ENCODE measurements at regions not wholly inside any gene's neighbourhood (a gene's known extent, or its start where the extent isn't known, plus 50 kb on each side); places are given as distances from the start of the nearest gene placed in this dataset.
"Not testable (repeated sequence)": the region's sequence is repeated elsewhere in the genome, so short reads cannot be mapped to it uniquely, and the experiment has no call there.

DNA sequence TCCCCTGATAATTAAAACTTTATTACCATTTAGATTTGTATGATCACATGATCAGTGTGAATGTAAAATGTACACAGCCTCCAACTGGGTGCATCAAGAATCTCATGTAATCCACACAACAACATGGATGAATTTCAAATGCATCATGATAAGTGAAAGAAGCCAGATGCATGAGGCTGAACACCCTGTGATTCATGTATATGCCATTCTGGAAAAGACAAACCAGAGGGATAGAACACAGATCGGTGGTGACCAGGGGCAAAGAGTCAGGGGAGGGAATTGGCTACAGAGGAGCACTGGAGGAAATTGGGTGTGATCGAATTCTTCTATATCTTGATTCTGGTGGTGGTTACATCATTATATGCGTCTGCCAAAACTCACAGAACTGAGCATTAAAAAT, 170.7 kb upstream of the SLC24A3 start:
- no peaks in the 10 kb centered on the region for H3K36me3 Mint-ChIP-seq (ENCODE audit: insufficient read depth)
- DNase-seq, result no peak
- H3K4me3 Mint-ChIP-seq, result no peak overlapping the region
- H3K27ac Mint-ChIP-seq, result no peak overlapping the region
- H3K9me3 Mint-ChIP-seq, result no peaks in the 10 kb centered on the region
- no peak for ATAC-seq (replicated peaks)
- H3K27me3 Mint-ChIP-seq, result peaks cover 14 to 23% of the 10 kb centered on the region in 2 donors
- H3K4me1 Mint-ChIP-seq (ENCODE audit: low read depth in 2 of 2), result no peaks in the 10 kb centered on the region

DNA sequence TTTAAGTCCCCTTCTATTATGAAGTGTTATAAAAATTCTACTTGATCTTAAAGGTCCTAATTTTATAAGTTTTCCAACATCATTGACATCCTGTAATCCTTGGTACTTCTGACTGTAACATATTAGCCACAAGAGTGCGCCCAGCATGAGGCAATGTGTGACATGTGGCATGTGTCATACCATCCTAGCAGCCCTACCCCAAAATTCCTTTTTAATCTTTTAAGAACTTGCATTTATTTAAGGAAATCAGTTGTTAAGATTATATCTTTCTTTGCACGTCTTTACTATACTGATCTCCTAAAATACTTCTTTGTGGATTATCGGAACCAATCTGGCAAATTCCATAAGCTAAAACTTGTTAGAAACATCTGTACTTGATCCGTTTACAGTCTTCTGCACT, 167.1 kb upstream of the SLC24A3 start:
- DNase-seq (no peak), ATAC-seq (replicated peaks) (no peak)
- Mint-ChIP-seq H3K4me1 (ENCODE audit: low read depth in 2 of 2) (no peaks in the 10 kb centered on the region), H3K9me3 (no peaks in the 10 kb centered on the region), H3K36me3 (ENCODE audit: insufficient read depth) (no peaks in the 10 kb centered on the region), H3K27ac (no peak overlapping the region), H3K27me3 (peaks cover 14 to 23% of the 10 kb centered on the region in 2 donors), H3K4me3 (no peak overlapping the region)

DNA sequence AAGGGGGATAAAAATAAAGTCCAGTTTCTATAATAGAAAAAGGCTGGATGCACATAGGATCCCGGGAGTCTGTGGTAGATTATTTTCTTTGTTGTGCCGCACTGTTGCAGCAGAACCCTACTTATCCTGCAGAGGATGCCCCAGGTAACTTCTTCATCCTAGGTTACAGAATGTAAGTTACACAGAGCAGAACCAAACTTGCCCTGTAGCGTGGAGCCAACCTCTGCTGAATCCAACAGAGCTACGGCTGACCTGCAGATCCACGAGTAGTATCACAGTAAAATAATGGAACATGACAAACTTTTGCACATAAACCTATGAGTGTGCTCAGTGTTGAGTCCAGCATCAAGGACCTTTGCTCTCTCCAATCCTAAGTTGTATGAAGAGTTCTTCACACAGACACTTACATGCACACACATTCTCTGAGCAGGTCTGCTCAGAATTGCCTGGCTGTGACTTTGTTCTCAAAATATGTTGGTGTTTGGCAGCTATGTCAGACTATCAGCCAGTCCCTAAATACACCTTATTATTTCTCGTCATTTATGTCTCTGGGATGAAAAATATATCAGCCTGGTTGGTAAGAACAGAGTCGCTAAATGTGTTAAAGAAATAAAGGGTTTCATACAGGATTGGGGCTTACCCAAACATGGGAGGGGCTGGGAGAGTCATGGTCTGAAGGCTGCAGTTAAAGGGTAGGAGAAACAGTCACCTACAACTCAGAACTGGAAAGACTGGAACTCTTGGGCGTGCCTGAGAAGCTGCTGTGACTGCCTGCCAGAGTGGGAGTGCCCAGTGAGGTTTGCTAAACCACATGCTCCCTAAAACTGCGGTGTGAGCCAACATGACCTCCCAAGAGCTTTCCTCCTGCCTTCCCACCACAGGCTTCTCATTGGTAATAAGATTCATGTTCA, 165.1 kb upstream of the SLC24A3 start:
- no peaks in the 10 kb centered on the region for H3K9me3 Mint-ChIP-seq
- H3K27me3 Mint-ChIP-seq, result peaks cover 16 to 31% of the 10 kb centered on the region in 2 donors
- H3K36me3 Mint-ChIP-seq (ENCODE audit: insufficient read depth), result no peaks in the 10 kb centered on the region
- ATAC-seq (replicated peaks) (no peak), DNase-seq (no peak)
- no peak overlapping the region for H3K27ac Mint-ChIP-seq
- no peaks in the 10 kb centered on the region for H3K4me1 Mint-ChIP-seq (ENCODE audit: low read depth in 2 of 2)
- no peak overlapping the region for H3K4me3 Mint-ChIP-seq

DNA sequence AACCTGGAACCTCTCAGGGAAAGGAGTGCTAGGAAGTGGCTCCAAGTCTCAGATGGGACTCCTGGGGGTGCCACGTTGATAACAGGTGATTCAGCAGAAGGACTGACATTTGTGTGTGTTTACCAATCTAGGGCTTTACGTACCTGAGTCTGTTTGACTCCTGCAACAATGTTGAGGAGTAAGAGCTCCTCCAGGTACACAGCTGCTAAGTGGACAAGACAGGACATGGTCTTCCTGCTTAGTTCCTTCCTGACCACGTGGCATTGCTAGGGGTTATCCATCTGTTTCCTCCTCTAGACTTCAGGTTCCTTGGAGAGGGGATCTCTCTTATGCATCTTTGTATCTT, 164.5 kb upstream of the SLC24A3 start:
- no peak for DNase-seq
- Mint-ChIP-seq H3K27me3 (peaks cover 12 to 26% of the 10 kb centered on the region in 2 donors), H3K27ac (no peak overlapping the region), H3K9me3 (no peaks in the 10 kb centered on the region), H3K4me1 (ENCODE audit: low read depth in 2 of 2) (no peaks in the 10 kb centered on the region), H3K36me3 (ENCODE audit: insufficient read depth) (no peaks in the 10 kb centered on the region), H3K4me3 (no peak overlapping the region)
- ATAC-seq (replicated peaks), result no peak

DNA sequence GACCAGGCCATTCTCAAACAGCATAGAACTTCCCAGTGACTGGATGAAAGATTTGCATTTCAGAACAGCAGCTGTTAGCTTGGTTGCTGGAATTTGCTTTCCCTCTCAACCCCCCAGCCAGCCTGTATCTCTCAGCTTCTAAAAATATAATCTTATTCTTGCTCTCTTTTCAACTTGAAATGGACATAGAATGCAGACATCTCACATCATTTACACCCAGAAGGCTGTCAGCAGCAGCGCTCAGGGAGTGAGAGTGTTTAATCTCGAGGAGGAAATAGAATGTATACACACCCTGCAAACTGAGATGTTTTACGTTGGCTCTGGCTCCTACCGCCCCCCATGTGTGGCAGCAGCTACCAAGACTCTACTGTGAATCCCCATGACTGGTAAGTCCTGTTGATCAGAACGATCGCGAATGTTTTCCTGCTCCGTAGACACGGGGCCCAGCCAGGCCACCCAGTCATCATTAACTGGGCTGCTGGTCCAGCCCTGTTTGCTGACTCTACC, 163.4 kb upstream of the SLC24A3 start:
- H3K27ac Mint-ChIP-seq, result no peak overlapping the region

DNA sequence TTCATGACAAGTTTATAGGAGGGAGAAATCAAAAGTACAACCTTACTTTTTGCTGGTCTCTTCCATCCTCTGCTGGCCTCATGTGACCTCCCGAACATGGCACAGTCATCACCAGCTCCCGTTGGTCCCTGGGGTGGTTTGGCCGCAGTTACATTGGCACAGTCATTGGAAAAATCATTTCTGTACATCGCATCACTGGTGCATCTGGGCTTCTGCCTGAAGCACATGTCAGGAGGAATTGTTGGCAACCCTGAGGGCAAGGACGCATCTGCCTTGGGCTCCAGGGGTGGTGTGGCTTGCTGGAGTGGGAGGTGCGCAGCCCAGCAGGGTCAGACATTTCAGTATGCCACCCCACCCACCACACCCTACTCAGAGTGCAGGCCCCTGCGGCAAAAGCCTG, 162.9 kb upstream of the SLC24A3 start:
- ATAC-seq (replicated peaks) (no peak), DNase-seq (no peak)
- Mint-ChIP-seq H3K27ac (no peak overlapping the region), H3K27me3 (peaks cover 21 to 22% of the 10 kb centered on the region in 2 donors), H3K4me3 (no peak overlapping the region), H3K9me3 (no peaks in the 10 kb centered on the region), H3K36me3 (ENCODE audit: insufficient read depth) (no peaks in the 10 kb centered on the region), H3K4me1 (ENCODE audit: low read depth in 2 of 2) (no peaks in the 10 kb centered on the region)

More for the DNA sequence above, 163.4 kb upstream of the SLC24A3 start:
- no peaks in the 10 kb centered on the region for H3K36me3 Mint-ChIP-seq (ENCODE audit: insufficient read depth)
- ATAC-seq (replicated peaks) (no peak), DNase-seq (no peak)
- no peaks in the 10 kb centered on the region for H3K4me1 Mint-ChIP-seq (ENCODE audit: low read depth in 2 of 2)
- H3K4me3 Mint-ChIP-seq, result no peak overlapping the region
- H3K27me3 Mint-ChIP-seq, result peaks cover 21 to 23% of the 10 kb centered on the region in 2 donors
- no peaks in the 10 kb centered on the region for H3K9me3 Mint-ChIP-seq

DNA sequence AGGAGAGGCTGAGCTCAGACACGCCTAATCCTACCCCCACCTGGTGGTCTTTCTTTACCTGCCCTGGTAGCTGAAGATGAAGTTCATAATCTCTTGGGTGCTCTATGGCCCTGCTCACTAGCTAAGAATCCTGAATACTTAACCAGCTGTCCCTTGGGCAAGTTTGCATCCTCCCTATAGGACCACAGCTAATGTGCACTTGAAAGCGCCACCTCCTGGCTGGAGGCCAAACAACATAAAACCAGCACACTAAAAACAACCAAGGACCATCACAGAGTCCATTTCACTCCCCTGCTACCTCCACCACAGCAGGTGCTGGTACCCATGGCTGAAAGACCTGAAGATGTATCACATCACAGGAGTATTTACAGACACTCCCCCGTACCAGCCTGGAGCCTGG, 155.5 kb upstream of the SLC24A3 start:
- Mint-ChIP-seq H3K27ac (no peak overlapping the region), H3K4me3 (no peak overlapping the region), H3K27me3 (peaks cover 12 to 13% of the 10 kb centered on the region in 2 donors), H3K36me3 (ENCODE audit: insufficient read depth) (no peaks in the 10 kb centered on the region), H3K9me3 (peaks cover 0 to 5% of the 10 kb centered on the region in 2 donors), H3K4me1 (ENCODE audit: low read depth in 2 of 2) (no peaks in the 10 kb centered on the region)
- DNase-seq, result no peak
- ATAC-seq (replicated peaks), result no peak

DNA sequence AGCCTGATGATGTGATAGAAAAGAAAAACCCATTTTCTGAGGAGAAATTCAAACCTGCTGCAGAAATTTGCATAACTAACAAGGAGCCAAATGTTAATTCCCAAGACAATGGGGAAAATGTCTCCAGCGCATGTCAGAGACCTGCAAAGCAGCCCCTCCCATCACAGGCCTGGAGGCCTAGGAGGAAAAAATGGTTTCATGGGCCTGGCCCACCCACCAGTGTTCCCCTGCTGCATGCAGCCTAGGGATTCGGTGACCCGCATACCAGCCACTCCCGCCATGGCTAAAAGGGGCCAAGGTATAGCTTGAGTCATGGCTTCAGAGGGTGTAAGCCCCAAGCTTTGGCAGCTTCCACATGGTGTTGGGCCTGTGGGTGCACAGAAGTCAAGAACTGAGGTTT, 147.7 kb upstream of the SLC24A3 start:
- H3K4me1 Mint-ChIP-seq (ENCODE audit: low read depth in 2 of 2); H3K27me3 Mint-ChIP-seq; DNase-seq; ATAC-seq (replicated peaks); H3K27ac Mint-ChIP-seq; H3K4me3 Mint-ChIP-seq; H3K36me3 Mint-ChIP-seq (ENCODE audit: insufficient read depth): not testable (repeated sequence)
- H3K9me3 Mint-ChIP-seq, result peaks cover 11 to 14% of the 10 kb centered on the region in 2 donors

DNA sequence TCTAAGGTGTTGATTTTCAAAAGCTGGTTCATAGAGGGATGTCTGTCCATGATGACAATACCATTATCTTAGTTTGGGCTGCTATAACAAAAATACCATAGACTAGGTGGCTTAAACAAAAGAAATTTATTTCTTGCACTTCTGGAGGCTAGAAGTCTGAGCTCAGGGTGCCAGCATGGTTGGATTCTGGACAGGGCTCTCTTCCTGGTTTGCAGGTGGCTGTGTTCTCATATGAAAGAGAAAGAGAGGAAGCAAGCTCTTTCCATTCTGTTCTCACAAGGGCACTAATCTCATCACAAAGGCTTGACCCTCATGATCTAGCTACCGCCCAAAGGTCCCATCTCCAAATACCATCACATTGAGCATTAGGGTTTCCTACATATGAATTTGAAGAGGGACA, 144.5 kb upstream of the SLC24A3 start:
- H3K27ac Mint-ChIP-seq, result no peak overlapping the region
- ATAC-seq (replicated peaks) (no peak), DNase-seq (no peak)
- H3K4me1 Mint-ChIP-seq (ENCODE audit: low read depth in 2 of 2), result no peaks in the 10 kb centered on the region
- no peak overlapping the region for H3K4me3 Mint-ChIP-seq
- H3K9me3 Mint-ChIP-seq, result peaks cover 9 to 14% of the 10 kb centered on the region in 2 donors
- no peaks in the 10 kb centered on the region for H3K36me3 Mint-ChIP-seq (ENCODE audit: insufficient read depth)
- H3K27me3 Mint-ChIP-seq, result no peaks in the 10 kb centered on the region

DNA sequence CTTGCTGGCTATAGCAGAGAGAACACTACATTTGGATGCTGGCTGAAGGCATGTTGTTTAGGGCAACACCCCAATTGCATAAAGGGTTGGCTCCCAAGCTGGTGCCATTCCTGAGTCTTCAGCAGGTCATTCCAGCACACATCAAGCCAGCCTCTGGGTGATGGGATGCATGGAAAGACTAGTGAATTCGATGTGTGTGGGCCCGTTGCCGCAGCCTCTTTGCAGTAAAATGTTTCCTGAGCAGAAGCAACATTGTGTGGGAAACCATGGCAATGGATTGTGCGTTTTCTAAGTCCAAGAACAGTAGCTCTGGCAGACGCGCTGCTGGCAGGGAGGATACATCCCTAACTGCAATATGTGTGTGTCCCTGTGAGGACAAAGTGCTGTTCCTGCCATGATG, 142.4 kb upstream of the SLC24A3 start:
- ATAC-seq (replicated peaks) (no peak), DNase-seq (no peak)
- no peaks in the 10 kb centered on the region for H3K4me1 Mint-ChIP-seq (ENCODE audit: low read depth in 2 of 2)
- H3K27ac Mint-ChIP-seq, result no peak overlapping the region
- no peaks in the 10 kb centered on the region for H3K36me3 Mint-ChIP-seq (ENCODE audit: insufficient read depth)
- H3K4me3 Mint-ChIP-seq, result no peak overlapping the region
- no peaks in the 10 kb centered on the region for H3K27me3 Mint-ChIP-seq
- H3K9me3 Mint-ChIP-seq, result peaks cover 0 to 1% of the 10 kb centered on the region in 2 donors

DNA sequence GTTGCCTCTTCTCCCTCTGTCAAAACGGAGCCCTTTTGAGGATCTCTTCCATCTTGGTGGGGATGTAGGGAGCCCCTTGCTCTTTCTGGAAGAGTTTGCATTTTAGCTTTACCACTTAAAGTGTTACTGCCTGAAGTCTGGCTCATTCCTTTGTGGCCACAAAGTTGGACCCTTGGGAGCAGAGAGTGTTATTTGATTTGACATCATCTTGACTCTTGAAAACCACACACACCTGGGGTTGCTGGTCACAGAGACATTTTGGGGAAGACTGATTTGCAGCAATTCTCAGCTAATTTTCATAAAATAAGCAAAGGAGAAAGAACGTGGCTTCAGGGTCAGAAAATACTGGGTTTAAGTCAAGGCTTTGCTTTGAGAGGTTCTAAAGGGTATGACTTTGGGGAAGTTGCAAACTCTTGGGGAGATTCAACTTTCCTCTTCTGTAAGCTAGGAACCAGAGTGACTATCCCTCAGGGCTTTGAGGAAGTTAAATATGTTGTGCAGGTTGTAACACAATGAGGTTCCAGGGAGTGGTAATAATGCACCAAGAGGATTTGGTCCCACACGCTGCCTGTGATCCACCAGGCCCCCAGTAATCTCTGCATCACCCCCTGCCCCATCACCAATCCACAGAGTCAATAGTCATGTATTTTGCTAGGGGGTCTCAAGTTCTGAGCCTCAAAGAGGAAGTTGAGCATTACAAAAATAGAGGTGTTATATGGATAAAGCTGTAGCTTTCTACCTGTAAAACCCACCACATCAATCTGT, 141.6 kb upstream of the SLC24A3 start:
- H3K27ac Mint-ChIP-seq, result no peak overlapping the region
- peaks cover 0 to 1% of the 10 kb centered on the region in 2 donors for H3K9me3 Mint-ChIP-seq
- no peak for ATAC-seq (replicated peaks)
- H3K4me3 Mint-ChIP-seq, result no peak overlapping the region
- H3K36me3 Mint-ChIP-seq (ENCODE audit: insufficient read depth), result no peaks in the 10 kb centered on the region
- H3K4me1 Mint-ChIP-seq (ENCODE audit: low read depth in 2 of 2), result peaks cover 0 to 3% of the 10 kb centered on the region in 2 donors
- no peak for DNase-seq
- no peaks in the 10 kb centered on the region for H3K27me3 Mint-ChIP-seq

DNA sequence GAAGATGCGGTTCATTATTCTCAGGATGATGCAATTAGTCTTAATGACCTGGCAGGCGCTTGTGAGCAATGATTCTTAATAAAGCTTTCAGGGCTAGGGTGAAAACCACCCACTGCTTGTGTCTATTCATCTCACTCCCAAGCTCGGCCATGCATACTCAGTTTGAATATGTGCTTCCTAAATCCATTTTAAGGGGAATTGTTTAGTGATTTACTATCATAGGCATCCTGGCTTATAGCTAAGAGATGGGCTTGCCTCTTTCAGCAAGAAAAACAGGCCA, 141.1 kb upstream of the SLC24A3 start:
- no peak for DNase-seq
- Mint-ChIP-seq H3K9me3 (peaks cover 0 to 1% of the 10 kb centered on the region in 2 donors), H3K27me3 (no peaks in the 10 kb centered on the region), H3K4me1 (ENCODE audit: low read depth in 2 of 2) (peaks cover 0 to 3% of the 10 kb centered on the region in 2 donors), H3K4me3 (no peak overlapping the region), H3K36me3 (ENCODE audit: insufficient read depth) (no peaks in the 10 kb centered on the region), H3K27ac (no peak overlapping the region)
- ATAC-seq (replicated peaks), result no peak

DNA sequence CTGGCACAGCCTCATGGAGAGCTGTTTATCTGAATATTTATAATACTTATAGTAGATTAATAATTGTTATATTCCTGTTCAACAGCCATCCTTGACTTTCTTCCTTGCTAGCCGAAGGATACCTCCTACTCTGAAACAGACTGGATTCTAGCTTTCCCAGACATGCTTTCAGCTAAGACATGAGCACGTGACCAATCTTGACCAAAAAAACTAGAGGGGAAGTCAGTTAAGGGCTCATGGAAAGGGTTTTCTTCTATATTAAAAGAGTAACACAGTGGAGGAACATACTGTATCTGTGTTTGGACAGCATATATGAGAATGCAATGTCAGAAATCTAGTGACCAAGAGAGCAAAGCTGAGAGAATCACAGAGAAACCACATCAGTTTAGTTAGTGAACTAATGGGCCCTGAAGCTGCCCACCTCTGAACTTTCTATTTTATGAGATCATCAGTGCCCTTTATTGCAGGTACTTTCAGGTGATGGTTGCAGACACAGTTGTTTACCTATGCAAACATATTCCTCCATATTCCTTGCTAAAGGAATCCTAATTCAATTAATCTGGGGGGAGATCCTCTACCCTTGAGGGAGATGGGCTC, 140.4 kb upstream of the SLC24A3 start:
- no peaks in the 10 kb centered on the region for H3K27me3 Mint-ChIP-seq
- no peak for DNase-seq
- ATAC-seq (replicated peaks), result no peak
- no peak overlapping the region for H3K27ac Mint-ChIP-seq
- no peaks in the 10 kb centered on the region for H3K36me3 Mint-ChIP-seq (ENCODE audit: insufficient read depth)
- no peak overlapping the region for H3K4me3 Mint-ChIP-seq
- H3K9me3 Mint-ChIP-seq, result peaks cover 0 to 1% of the 10 kb centered on the region in 2 donors
- peaks cover 0 to 3% of the 10 kb centered on the region in 2 donors for H3K4me1 Mint-ChIP-seq (ENCODE audit: low read depth in 2 of 2)
